GM12878 (cell line): ENCODE measurements at regions not wholly inside any gene's neighbourhood (a gene's known extent, or its start where the extent isn't known, plus 50 kb on each side); places are given as distances from the start of the nearest gene placed in this dataset.
A peak's percentile ranks its signal among the peaks of the same experiment; 100 is the strongest.

Source experiments
- ATAC-seq: fragments of 200-7000 bp; cut with Tn5 transposase; 3 replicates; pipeline ENCODE4 v1.9.1; 2020; ENCODE audit warnings: mild to moderate bottlenecking, moderate library complexity
- BruUV-seq: library from RNA; stranded (reverse); fragments of 400-500 nt; replicated peaks from 2 replicates; lab custom pipeline; 2021; lab: Mats Ljungman, UMichigan
- CTCF ChIA-PET: fragments of 300-600 bp; sonication (Branson Sonifier 250); formaldehyde crosslinking; extraction: SDS; loops from one replicate; lab custom pipeline; 2021; ENCODE audit warnings: inconsistent platforms; lab: Yijun Ruan, JAX
- POLR2A ChIA-PET: fragments of 350-600 bp; formaldehyde crosslinking; extraction: SDS; loops from one replicate; lab custom pipeline; 2021; ENCODE audit warnings: inconsistent platforms; lab: Charles Lee
- RAD21 ChIA-PET: fragments of 300-600 bp; sonication (Branson Sonifier 250); formaldehyde crosslinking; loops from one replicate; lab custom pipeline; 2023; ENCODE audit warnings: antibody characterized with exemption; ENCODE audit not compliant: unreplicated experiment; lab: Charles Lee
- SMC1A ChIA-PET: fragments of 300-600 bp; sonication (Branson Sonifier 250); formaldehyde crosslinking; loops from one replicate; lab custom pipeline; 2023; ENCODE audit not compliant: unreplicated experiment, uncharacterized antibody; lab: Charles Lee
- DNase-seq: peaks from one replicate; pipeline ENCODE4 v3.0.0-alpha.2; 2011; ENCODE audit warnings: low read depth, low spot score
- FAIRE-seq: peaks from 3 replicates; lab custom pipeline; 2011; peaks lifted over from hg19 to GRCh38; lab: Jason Lieb, UNC
- H2AFZ ChIP-seq: 2 replicates; pipeline ENCODE4 v1.6.0; 2011; ENCODE audit warnings: low read depth, low read length, control low read depth; ENCODE audit not compliant: control insufficient read depth
- H3K27ac ChIP-seq: 2 replicates; pipeline ENCODE4 v1.5.1; 2011; ENCODE audit warnings: control low read depth; ENCODE audit not compliant: control insufficient read depth, insufficient read depth
- H3K27me3 ChIP-seq, 2 experiments: replicated peaks in 1 of 2; 2 replicates each; pipeline versions ENCODE4 v1.6.0 to v1.6.1; 2011; ENCODE audit warnings: low read length in 1 of 2; ENCODE audit not compliant: control insufficient read depth in 2 of 2, insufficient read depth in 2 of 2
- H3K36me3 ChIP-seq, 2 experiments: 2 replicates each; pipeline ENCODE4 v1.5.1; 2011; ENCODE audit warnings: low read length in 1 of 2; ENCODE audit not compliant: control insufficient read depth in 2 of 2, insufficient read depth in 2 of 2
- H3K4me1 ChIP-seq: 2 replicates; pipeline ENCODE4 v1.6.1; 2011; ENCODE audit warnings: mild to moderate bottlenecking, low read length, moderate library complexity, mixed read lengths; ENCODE audit not compliant: control insufficient read depth, insufficient read depth
- H3K4me2 ChIP-seq: 2 replicates; pipeline ENCODE4 v1.6.0; 2011; ENCODE audit warnings: control low read depth; ENCODE audit not compliant: control insufficient read depth, insufficient read depth
- H3K4me3 ChIP-seq: fragments of 200-600 bp; sonication (generic); 2 replicates; pipeline ENCODE4 v1.5.1; 2016
- H3K79me2 ChIP-seq: 2 replicates; pipeline ENCODE4 v1.6.0; 2011; ENCODE audit warnings: low read length; ENCODE audit not compliant: control insufficient read depth, insufficient read depth
- H3K9ac ChIP-seq: 2 replicates; pipeline ENCODE4 v1.8.0; 2011; ENCODE audit warnings: low read length, control low read depth, mixed read lengths; ENCODE audit not compliant: control insufficient read depth, insufficient read depth
- H3K9me3 ChIP-seq: replicated peaks from 3 replicates; pipeline ENCODE4 v1.5.1; 2011; ENCODE audit warnings: mild to moderate bottlenecking, low read length; ENCODE audit not compliant: control insufficient read depth, insufficient read depth
- H4K20me1 ChIP-seq: 2 replicates; pipeline ENCODE4 v1.6.0; 2011; ENCODE audit not compliant: control insufficient read depth, insufficient read depth
- ATF2 ChIP-seq: IDR thresholded peaks from 2 replicates; pipeline ENCODE4 v1.6.1; 2012; ENCODE audit warnings: low read length, inconsistent platforms
- BHLHE40 ChIP-seq, 2 experiments: fragments of 450-650 bp in 1 of 2; IDR thresholded peaks; 2 replicates each; pipeline ENCODE4 v1.6.1; 2011 to 2017; ENCODE audit warnings: low read depth in 2 of 2, borderline replicate concordance in 1 of 2, improper control_type of control experiment in 1 of 2, low read length in 1 of 2, mild to moderate bottlenecking in 1 of 2
- KAT2A ChIP-seq: conservative IDR thresholded peaks from 2 replicates; pipeline ENCODE4 v1.6.1; 2011; ENCODE audit warnings: low read depth, low read length; ENCODE audit not compliant: control insufficient read depth
- KDM1A ChIP-seq: fragments of 200-600 bp; sonication (generic); IDR thresholded peaks from 2 replicates; pipeline ENCODE4 v1.6.1; 2016; ENCODE audit warnings: borderline replicate concordance
- MEF2B ChIP-seq: fragments of 450-650 bp; IDR thresholded peaks from 2 replicates; pipeline ENCODE4 v1.6.1; 2018; ENCODE audit warnings: mild to moderate bottlenecking, moderate library complexity; ENCODE audit not compliant: partially characterized antibody, poor library complexity, severe bottlenecking
- RELA ChIP-seq: fragments of 450-650 bp; IDR thresholded peaks from 2 replicates; pipeline ENCODE4 v1.8.0; 2014; ENCODE audit warnings: borderline replicate concordance; ENCODE audit not compliant: partially characterized antibody
- RELB ChIP-seq: fragments of 450-650 bp; IDR thresholded peaks from 2 replicates; pipeline ENCODE4 v1.6.1; 2017; ENCODE audit warnings: low read depth, mild to moderate bottlenecking, moderate library complexity
- SREBF1 ChIP-seq: IDR thresholded peaks from 2 replicates; pipeline ENCODE4 v1.6.1; 2012; ENCODE audit warnings: mild to moderate bottlenecking, low read length
- TCF12 ChIP-seq: IDR thresholded peaks from 2 replicates; pipeline ENCODE4 v1.6.1; 2011; ENCODE audit warnings: low read depth, mild to moderate bottlenecking, low read length
- TCF3 ChIP-seq: IDR thresholded peaks from 2 replicates; pipeline ENCODE4 v1.6.1; 2012; ENCODE audit warnings: low read depth, mild to moderate bottlenecking, low read length, borderline replicate concordance; ENCODE audit not compliant: insufficient read depth
- ZBTB40 ChIP-seq: fragments of 450-650 bp; IDR thresholded peaks from 2 replicates; pipeline ENCODE4 v1.6.1; 2016; ENCODE audit warnings: mild to moderate bottlenecking, moderate library complexity, borderline replicate concordance
- ZSCAN29 ChIP-seq: fragments of 450-650 bp; IDR thresholded peaks from 2 replicates; pipeline ENCODE4 v1.6.1; 2017; ENCODE audit warnings: mild to moderate bottlenecking, moderate library complexity
- WGBS: methylation state at CpG from one replicate; pipeline ENCODE4 v1.1.6; 2016; ENCODE audit warnings: low lambda C conversion rate; ENCODE audit not compliant: insufficient replicate concordance, insufficient coverage; ENCODE audit errors: missing lambda C conversion rate; 5-methylcytosine and 5-hydroxymethylcytosine counted together
- in situ Hi-C: fragments of 300-500 bp; cut with MboI; formaldehyde crosslinking; loops from 9 replicates; pipeline ENCODE4 v1.14.3; 2018; ENCODE audit warnings: mixed read lengths
- intact Hi-C: fragments of 100-400 bp; cut with micrococcal nuclease; formaldehyde crosslinking; loops from one replicate; pipeline ENCODE4 v1.14.2; 2022; ENCODE audit not compliant: unreplicated experiment

- peaks cover 0 to 3% of the 10 kb centered on the region in 2 experiments; a peak in 1 of 4 replicates for H3K27me3 ChIP-seq
- SMC1A ChIA-PET, result no interaction called here
- H3K27ac ChIP-seq, result no peak overlapping the region
- no peak overlapping the region; the same call in 1 of the 2 replicates for H3K4me3 ChIP-seq
- H3K4me2 ChIP-seq, result peak overlapping the region; percentile 65
- peaks cover 17% of the 10 kb centered on the region for H3K4me1 ChIP-seq
- intact Hi-C loops (no loop called here), in situ Hi-C loops (no loop called here)
- RAD21 ChIA-PET, result interaction anchor here (1.3 to 2.0 kb wide), 3 partner anchors 126 to 218 kb away, joined by 3 to 7 read pairs (median 3); no protein-coding TSS in a partner anchor
- no peaks in the 10 kb centered on the region for H3K36me3 ChIP-seq
- 9% methylated on average over 10 of the region's 10 CpGs for WGBS
- POLR2A ChIA-PET, result no interaction called here
- H3K9me3 ChIP-seq, result peaks cover 2% of the 10 kb centered on the region; the same call in 1 of the 3 replicates
- no peak overlapping the region for H2AFZ ChIP-seq
- peak; percentile 52 for ATAC-seq
- CTCF ChIA-PET, result interaction anchor here (1.0 to 1.4 kb wide), 2 partner anchors 127 to 153 kb away, joined by 3 read pairs; no protein-coding TSS in a partner anchor
- H3K79me2 ChIP-seq, result no peaks in the 10 kb centered on the region
- no TSS peak for BruUV-seq
- no peak overlapping the region for H3K9ac ChIP-seq
- no peaks in the 10 kb centered on the region for H4K20me1 ChIP-seq
- DNase-seq, result peak; percentile 27
- no peak for FAIRE-seq
- TF ChIP-seq TCF12, result peak; percentile 72; the same call in 1 of the 2 replicates
- TF ChIP-seq ZSCAN29, result no peak
- peak; percentile 70; the same call in 1 of the 2 replicates for TF ChIP-seq TCF3
- TF ChIP-seq RELB, result no peak
- TF ChIP-seq ATF2, result no peak; the same call in 1 of the 2 replicates
- 0 out of 4 replicates have a peak, but pooled peaks of 1 of the 2 experiments have one; percentile 18 for TF ChIP-seq BHLHE40 (IDR thresholded peaks at IDR 0.05; ENCODE audit: borderline replicate concordance in 1 of 2, low read depth in 2 of 2, low read length in 1 of 2)
- no peak for TF ChIP-seq ZBTB40
- TF ChIP-seq RELA, result no peak
- no peak for TF ChIP-seq KDM1A
- TF ChIP-seq MEF2B, result peak; percentile 75
- TF ChIP-seq KAT2A, result no peak
- TF ChIP-seq SREBF1, result no peak
Measured at GRCh38 chr15:69881766-69882165, 216.0 kb downstream of the TLE3 start.
